Esophagus squamous epithelium (tissue), 4 donors: ENCODE measurements at regions not wholly inside any gene's neighbourhood (a gene's known extent, or its start where the extent isn't known, plus 50 kb on each side); places are given as distances from the start of the nearest gene placed in this dataset.

Experiments used
- POLR2A ChIP-seq, 4 donors: fragments of 450-650 bp; IDR thresholded peaks; one replicate each; pipeline ENCODE4 v1.6.1; 2017; ENCODE audit warnings: antibody characterized with exemption in 4 of 4, mild to moderate bottlenecking in 4 of 4, moderate library complexity in 3 of 4
- TF ChIP-seq, protein P1 (sequence below), 6 experiments: fragments of 450-650 bp in 4 of 6; fragments of 200-600 bp in 2 of 6; sonication (generic) in 2 of 6; IDR thresholded peaks; one replicate each; pipeline ENCODE4 v1.5.1; 2016 to 2019; ENCODE audit warnings: antibody characterized with exemption in 6 of 6, mild to moderate bottlenecking in 4 of 6, moderate library complexity in 4 of 6

DNA sequence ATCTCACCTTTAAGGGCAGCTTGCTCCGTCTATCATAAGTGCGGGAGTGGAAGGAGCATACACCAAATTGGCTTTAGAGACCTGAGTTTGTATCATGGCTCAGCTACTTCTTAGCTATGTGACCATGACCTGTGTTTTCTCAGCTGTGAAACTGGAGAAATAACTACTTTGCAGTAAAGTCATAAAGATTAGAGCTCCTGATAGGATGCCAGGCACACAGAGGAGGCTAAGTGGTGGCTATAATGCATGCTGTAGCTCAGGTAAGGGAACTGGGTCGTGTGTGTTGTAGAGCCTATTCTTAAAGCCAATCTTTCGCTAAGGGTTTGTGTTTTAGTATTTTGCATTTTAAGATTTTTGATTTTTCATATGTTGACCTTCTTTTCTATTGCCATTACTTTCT, 451.5 kb upstream of the MAN1A1 start:
- TF ChIP-seq, protein P1, sequence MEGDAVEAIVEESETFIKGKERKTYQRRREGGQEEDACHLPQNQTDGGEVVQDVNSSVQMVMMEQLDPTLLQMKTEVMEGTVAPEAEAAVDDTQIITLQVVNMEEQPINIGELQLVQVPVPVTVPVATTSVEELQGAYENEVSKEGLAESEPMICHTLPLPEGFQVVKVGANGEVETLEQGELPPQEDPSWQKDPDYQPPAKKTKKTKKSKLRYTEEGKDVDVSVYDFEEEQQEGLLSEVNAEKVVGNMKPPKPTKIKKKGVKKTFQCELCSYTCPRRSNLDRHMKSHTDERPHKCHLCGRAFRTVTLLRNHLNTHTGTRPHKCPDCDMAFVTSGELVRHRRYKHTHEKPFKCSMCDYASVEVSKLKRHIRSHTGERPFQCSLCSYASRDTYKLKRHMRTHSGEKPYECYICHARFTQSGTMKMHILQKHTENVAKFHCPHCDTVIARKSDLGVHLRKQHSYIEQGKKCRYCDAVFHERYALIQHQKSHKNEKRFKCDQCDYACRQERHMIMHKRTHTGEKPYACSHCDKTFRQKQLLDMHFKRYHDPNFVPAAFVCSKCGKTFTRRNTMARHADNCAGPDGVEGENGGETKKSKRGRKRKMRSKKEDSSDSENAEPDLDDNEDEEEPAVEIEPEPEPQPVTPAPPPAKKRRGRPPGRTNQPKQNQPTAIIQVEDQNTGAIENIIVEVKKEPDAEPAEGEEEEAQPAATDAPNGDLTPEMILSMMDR (IDR thresholded peaks at IDR 0.05) = no peak
- TF ChIP-seq POLR2A (IDR thresholded peaks at IDR 0.05) = no peak
